ENCODE measurements at regions not wholly inside any gene's neighbourhood (a gene's known extent, or its start where the extent isn't known, plus 50 kb on each side); places are given as distances from the start of the nearest gene placed in this dataset.
A peak's percentile ranks its signal among the peaks of the same experiment; 100 is the strongest.
"Not testable (repeated sequence)": the region's sequence is repeated elsewhere in the genome, so short reads cannot be mapped to it uniquely, and the experiment has no call there.

DNA sequence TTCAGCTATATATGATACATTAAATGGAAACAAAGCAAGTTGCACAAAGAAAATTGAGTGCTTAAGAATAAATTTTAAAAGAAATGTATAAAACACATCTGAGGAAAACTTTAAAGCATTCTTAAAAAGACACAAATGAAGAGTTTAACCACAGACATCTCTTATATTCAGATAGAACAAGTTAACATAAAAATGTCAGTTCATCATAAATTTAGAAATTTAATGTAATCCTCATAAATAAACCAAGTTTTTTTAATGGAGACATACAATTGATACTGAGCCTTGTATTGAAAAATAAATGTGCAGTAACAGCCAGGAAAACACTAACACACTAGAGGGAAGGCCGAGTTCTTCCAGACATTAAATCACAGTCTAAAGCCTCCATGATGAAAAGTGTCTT is 243.9 kb upstream of the MKLN1 start:
- Histone ChIP-seq H3K9me3 (ENCODE audit: control insufficient read depth, low read length) (no peaks in the 10 kb centered on the region), H3K4me3 (ENCODE audit: low read length) (no peak overlapping the region), H3K27ac (ENCODE audit: low read length) (no peak overlapping the region), H3K4me1 (ENCODE audit: control insufficient read depth, insufficient read depth, low read length) (peaks cover 6% of the 10 kb centered on the region), H3K27me3 (ENCODE audit: control insufficient read depth, insufficient read depth) (no peaks in the 10 kb centered on the region)
- intact Hi-C loops (cut with DNase I), result no loop called here
- ATAC-seq, result no peak
- DNase-seq, result no peak
- WGBS, result 91% methylated on average over 1 of the region's 1 CpG

DNA sequence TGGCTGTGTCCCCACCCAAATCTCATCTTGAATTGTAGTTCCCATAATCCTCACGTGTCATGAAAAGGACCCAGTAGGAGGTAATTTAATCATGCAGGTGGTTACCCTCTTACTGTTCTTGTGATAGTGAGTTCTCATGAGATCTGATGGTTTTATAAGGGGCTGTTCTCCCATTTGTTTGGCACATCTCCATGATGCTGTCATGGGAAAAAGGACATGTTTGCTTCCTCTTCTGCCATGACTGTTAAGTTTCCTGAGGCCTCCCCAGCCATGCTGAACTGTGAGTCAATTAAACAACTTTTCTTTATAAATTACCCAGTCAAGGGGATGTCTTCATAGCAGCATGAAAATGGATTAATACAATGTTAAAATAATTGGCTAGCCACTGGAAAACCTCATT is 243.3 kb upstream of the MKLN1 start:
- ATAC-seq; intact Hi-C loops (cut with DNase I); DNase-seq; H3K9me3 ChIP-seq (ENCODE audit: control insufficient read depth, low read length); H3K4me3 ChIP-seq (ENCODE audit: low read length); H3K4me1 ChIP-seq (ENCODE audit: control insufficient read depth, insufficient read depth, low read length); H3K27me3 ChIP-seq (ENCODE audit: control insufficient read depth, insufficient read depth); H3K27ac ChIP-seq (ENCODE audit: low read length): not testable (repeated sequence)
- WGBS, result 96% methylated on average over 1 of the region's 1 CpG

- H3K27ac ChIP-seq (ENCODE audit: low read length), result no peak overlapping the region
- peaks cover 4% of the 10 kb centered on the region for H3K4me1 ChIP-seq (ENCODE audit: control insufficient read depth, insufficient read depth, low read length)
- no peaks in the 10 kb centered on the region for H3K9me3 ChIP-seq (ENCODE audit: control insufficient read depth, low read length)
- no peaks in the 10 kb centered on the region for H3K27me3 ChIP-seq (ENCODE audit: control insufficient read depth, insufficient read depth)
- DNase-seq, result no peak
- intact Hi-C loops (cut with DNase I), result no loop called here
- ATAC-seq, result peak in 1 of 2 donors; percentile 47
- WGBS, result 68% methylated on average over 8 of the region's 8 CpGs
- no peak overlapping the region for H3K4me3 ChIP-seq (ENCODE audit: low read length)
Observed at GRCh38 chr7:131087756-131088658, 239.7 kb upstream of the MKLN1 start.

- ATAC-seq (no peak), DNase-seq (no peak)
- no peak overlapping the region for H3K4me3 ChIP-seq (ENCODE audit: low read length)
- WGBS, result 88% methylated on average over 2 of the region's 2 CpGs
- no peaks in the 10 kb centered on the region for H3K9me3 ChIP-seq (ENCODE audit: control insufficient read depth, low read length)
- peaks cover 5% of the 10 kb centered on the region for H3K4me1 ChIP-seq (ENCODE audit: control insufficient read depth, insufficient read depth, low read length)
- H3K27ac ChIP-seq (ENCODE audit: low read length), result no peak overlapping the region
- intact Hi-C loops (cut with DNase I), result no loop called here
- H3K27me3 ChIP-seq (ENCODE audit: control insufficient read depth, insufficient read depth), result no peaks in the 10 kb centered on the region
Observed at GRCh38 chr7:131090188-131090587, 237.5 kb upstream of the MKLN1 start.

- intact Hi-C loops (cut with DNase I), result no loop called here
- H3K9me3 ChIP-seq (ENCODE audit: control insufficient read depth, low read length), result no peaks in the 10 kb centered on the region
- no peak overlapping the region for H3K27ac ChIP-seq (ENCODE audit: low read length)
- DNase-seq (no peak), ATAC-seq (peak in 1 of 2 donors; percentile 19)
- H3K27me3 ChIP-seq (ENCODE audit: control insufficient read depth, insufficient read depth), result no peaks in the 10 kb centered on the region
- WGBS, result 80% methylated on average over 7 of the region's 7 CpGs
- H3K4me1 ChIP-seq (ENCODE audit: control insufficient read depth, insufficient read depth, low read length), result peaks cover 8% of the 10 kb centered on the region
- H3K4me3 ChIP-seq (ENCODE audit: low read length), result no peak overlapping the region
Observed at GRCh38 chr7:131090886-131091692, 236.6 kb upstream of the MKLN1 start.

DNA sequence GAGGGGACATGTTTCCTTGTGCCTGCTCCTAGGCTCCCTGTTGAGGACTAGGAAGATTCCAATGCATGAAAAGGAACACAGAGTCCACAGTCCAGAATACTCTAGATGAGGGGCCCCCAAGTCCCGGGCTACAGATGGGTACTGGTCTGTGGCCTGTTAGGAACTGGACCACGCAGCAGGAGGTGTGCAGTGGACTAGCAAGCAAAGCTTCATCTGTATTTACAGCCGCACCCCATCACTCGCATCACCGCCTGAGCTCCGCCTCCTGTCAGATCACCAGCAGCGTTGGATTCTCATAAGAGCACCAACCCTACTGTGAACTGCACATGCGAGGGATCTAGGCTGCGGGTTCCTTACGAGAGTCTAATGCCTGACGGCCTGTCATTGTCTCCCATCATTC is 233.0 kb upstream of the MKLN1 start:
- ATAC-seq (no peak), DNase-seq (peak in 1 of 3 donors; percentile 66)
- Histone ChIP-seq H3K27ac (ENCODE audit: low read length) (no peak overlapping the region), H3K9me3 (ENCODE audit: control insufficient read depth, low read length) (no peaks in the 10 kb centered on the region), H3K27me3 (ENCODE audit: control insufficient read depth, insufficient read depth) (no peaks in the 10 kb centered on the region), H3K4me1 (ENCODE audit: control insufficient read depth, insufficient read depth, low read length) (peaks cover 19% of the 10 kb centered on the region), H3K4me3 (ENCODE audit: low read length) (no peak overlapping the region)
- 94% methylated on average over 11 of the region's 11 CpGs for WGBS
- intact Hi-C loops (cut with DNase I), result no loop called here

GRCh38 chr7:131095346-131095745 is 232.3 kb upstream of the MKLN1 start:
- no peak overlapping the region for H3K4me3 ChIP-seq (ENCODE audit: low read length)
- no peak overlapping the region for H3K27ac ChIP-seq (ENCODE audit: low read length)
- no peaks in the 10 kb centered on the region for H3K27me3 ChIP-seq (ENCODE audit: control insufficient read depth, insufficient read depth)
- intact Hi-C loops (cut with DNase I), result no loop called here
- DNase-seq (peak in 1 of 3 donors; percentile 50), ATAC-seq (no peak)
- WGBS, result 68% methylated on average over 7 of the region's 7 CpGs
- no peaks in the 10 kb centered on the region for H3K9me3 ChIP-seq (ENCODE audit: control insufficient read depth, low read length)
- H3K4me1 ChIP-seq (ENCODE audit: control insufficient read depth, insufficient read depth, low read length), result peaks cover 21% of the 10 kb centered on the region

DNA sequence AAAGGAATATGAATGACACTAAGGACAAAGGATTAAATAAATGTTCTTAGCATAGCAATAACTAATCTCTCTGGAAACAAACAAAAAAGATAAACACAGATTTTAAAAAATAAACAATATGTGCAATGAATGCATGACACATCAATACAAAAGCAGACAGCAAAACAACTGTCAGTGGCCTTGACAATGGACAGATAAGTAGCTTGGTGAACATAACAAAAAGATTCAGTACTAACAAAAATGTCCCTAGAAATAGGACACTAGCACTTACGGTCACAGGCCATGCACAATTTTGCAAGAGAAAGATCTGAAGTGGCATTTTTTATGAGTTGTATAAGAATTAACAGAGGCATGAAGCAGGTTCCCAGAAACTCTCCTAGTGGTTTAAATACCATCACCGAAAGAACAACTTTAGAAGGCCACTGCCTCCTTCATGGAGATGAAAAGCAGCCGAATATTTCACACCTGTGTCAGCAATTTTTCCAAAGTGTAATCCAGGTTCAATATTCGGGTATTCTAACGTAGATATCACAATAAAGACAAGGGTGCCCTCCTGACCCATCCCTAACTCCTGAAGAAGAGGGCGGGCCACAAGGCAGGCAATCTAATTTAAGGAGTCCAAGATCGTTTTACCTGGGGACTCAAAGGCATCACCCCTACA is 231.3 kb upstream of the MKLN1 start:
- Histone ChIP-seq H3K9me3 (ENCODE audit: control insufficient read depth, low read length) (no peaks in the 10 kb centered on the region), H3K4me1 (ENCODE audit: control insufficient read depth, insufficient read depth, low read length) (peaks cover 22% of the 10 kb centered on the region), H3K4me3 (ENCODE audit: low read length) (no peak overlapping the region), H3K27me3 (ENCODE audit: control insufficient read depth, insufficient read depth) (no peaks in the 10 kb centered on the region), H3K27ac (ENCODE audit: low read length) (no peak overlapping the region)
- intact Hi-C loops (cut with DNase I), result no loop called here
- DNase-seq, result no peak
- no peak for ATAC-seq
- 81% methylated on average over 7 of the region's 7 CpGs for WGBS

GRCh38 chr7:131097662-131098376 is 229.9 kb upstream of the MKLN1 start:
- H3K4me3 ChIP-seq (ENCODE audit: low read length), result no peak overlapping the region
- H3K4me1 ChIP-seq (ENCODE audit: control insufficient read depth, insufficient read depth, low read length), result peaks cover 19% of the 10 kb centered on the region
- DNase-seq (no peak), ATAC-seq (no peak)
- no peaks in the 10 kb centered on the region for H3K9me3 ChIP-seq (ENCODE audit: control insufficient read depth, low read length)
- H3K27me3 ChIP-seq (ENCODE audit: control insufficient read depth, insufficient read depth), result no peaks in the 10 kb centered on the region
- WGBS, result 86% methylated on average over 13 of the region's 13 CpGs
- no peak overlapping the region for H3K27ac ChIP-seq (ENCODE audit: low read length)
- intact Hi-C loops (cut with DNase I), result no loop called here

DNA sequence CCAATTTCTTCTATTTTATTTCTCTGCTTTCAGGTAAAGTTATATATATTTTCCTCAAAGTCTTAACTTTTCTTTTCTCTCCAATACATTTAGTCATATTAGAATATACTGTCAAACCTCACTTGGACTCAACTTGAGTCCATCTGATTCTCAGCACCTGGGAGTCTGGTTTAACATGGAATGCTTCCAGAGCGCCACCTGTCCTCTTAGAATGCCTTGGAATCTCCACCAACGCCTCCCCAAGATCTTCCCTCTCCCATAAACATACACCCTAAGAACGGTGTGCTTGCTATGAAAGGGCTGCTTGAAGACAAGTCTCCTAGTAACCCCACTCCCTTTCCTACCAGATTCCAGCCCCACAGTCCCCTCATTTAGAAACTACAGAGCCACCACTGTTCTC is 229.1 kb upstream of the MKLN1 start:
- H3K4me3 ChIP-seq (ENCODE audit: low read length), result no peak overlapping the region
- intact Hi-C loops (cut with DNase I), result no loop called here
- DNase-seq (no peak), ATAC-seq (no peak)
- peak overlapping the region; percentile 13 for H3K27ac ChIP-seq (ENCODE audit: low read length)
- H3K4me1 ChIP-seq (ENCODE audit: control insufficient read depth, insufficient read depth, low read length), result peaks cover 19% of the 10 kb centered on the region
- no peaks in the 10 kb centered on the region for H3K9me3 ChIP-seq (ENCODE audit: control insufficient read depth, low read length)
- H3K27me3 ChIP-seq (ENCODE audit: control insufficient read depth, insufficient read depth), result no peaks in the 10 kb centered on the region
- 79% methylated on average over 3 of the region's 3 CpGs for WGBS
